MM.1S (cell line): ENCODE measurements at regions not wholly inside any gene's neighbourhood (a gene's known extent, or its start where the extent isn't known, plus 50 kb on each side); places are given as distances from the start of the nearest gene placed in this dataset.

ENCODE experiments used
- CTCF ChIP-seq: fragments of 300-600 bp; sonication (generic); IDR thresholded peaks from 2 replicates; pipeline ENCODE4 v1.5.1; 2016; ENCODE audit warnings: antibody characterized with exemption, low read length, mixed read lengths
- EZH2 ChIP-seq: fragments of 300-600 bp; sonication (generic); optimal IDR thresholded peaks from 2 replicates; pipeline ENCODE3; 2017; ENCODE audit warnings: low read depth, mild to moderate bottlenecking, antibody characterized with exemption, low read length, mixed read lengths

GRCh38 chr2:122395687-122396086, 640.2 kb downstream of the TSN start:
- no peak for TF ChIP-seq CTCF
- no peak for TF ChIP-seq EZH2
